CD4-positive, alpha-beta T cell treated with Interferon alpha-2 for 1 hour (primary cell): ENCODE measurements at regions not wholly inside any gene's neighbourhood (a gene's known extent, or its start where the extent isn't known, plus 50 kb on each side); places are given as distances from the start of the nearest gene placed in this dataset.

ENCODE experiments used
- DNase-seq, 2 donors: peaks; one replicate each; pipeline ENCODE4 v3.0.0-alpha.2; 2020 to 2022

GRCh38 chr3:72144773-72145505 lies 360.0 kb upstream of the PROK2 start:
- DNase-seq = no peak

GRCh38 chr3:72143966-72144717 lies 359.2 kb upstream of the PROK2 start:
- DNase-seq = no peak

GRCh38 chr3:72143322-72143721 lies 358.4 kb upstream of the PROK2 start:
- DNase-seq = no peak

- DNase-seq = no peak
Measured at GRCh38 chr3:72142028-72142427, 357.1 kb upstream of the PROK2 start.

- DNase-seq = no peak
Measured at GRCh38 chr3:72141264-72141663, 356.3 kb upstream of the PROK2 start.

GRCh38 chr3:72139316-72139715 lies 354.4 kb upstream of the PROK2 start:
- no peak for DNase-seq

GRCh38 chr3:72137865-72138861 lies 353.2 kb upstream of the PROK2 start:
- no peak for DNase-seq

GRCh38 chr3:72135636-72136035 lies 350.7 kb upstream of the PROK2 start:
- no peak for DNase-seq

- DNase-seq = peak in 1 of 2 donors; percentile 5
Measured at GRCh38 chr3:72134989-72135451, 350.1 kb upstream of the PROK2 start.

GRCh38 chr3:72133329-72134011 lies 348.5 kb upstream of the PROK2 start:
- no peak for DNase-seq

- no peak for DNase-seq
Measured at GRCh38 chr3:72131899-72132298, 347.0 kb upstream of the PROK2 start.

- DNase-seq = no peak
Measured at GRCh38 chr3:72130565-72130964, 345.6 kb upstream of the PROK2 start.

GRCh38 chr3:72129501-72130094 lies 344.6 kb upstream of the PROK2 start:
- DNase-seq = no peak

- DNase-seq = no peak
Measured at GRCh38 chr3:72128921-72129320, 344.0 kb upstream of the PROK2 start.

- DNase-seq = no peak
Measured at GRCh38 chr3:72127844-72128243, 342.9 kb upstream of the PROK2 start.

- no peak for DNase-seq
Measured at GRCh38 chr3:72127224-72127612, 342.3 kb upstream of the PROK2 start.

- DNase-seq = no peak
Measured at GRCh38 chr3:72126441-72127223, 341.7 kb upstream of the PROK2 start.

GRCh38 chr3:72123908-72124441 lies 339.0 kb upstream of the PROK2 start:
- DNase-seq = no peak

- DNase-seq = no peak
Measured at GRCh38 chr3:72120806-72121778, 336.1 kb upstream of the PROK2 start.

GRCh38 chr3:72120039-72120438 lies 335.1 kb upstream of the PROK2 start:
- DNase-seq = no peak
